Mucosa of descending colon (tissue), 3 donors: ENCODE measurements at regions not wholly inside any gene's neighbourhood (a gene's known extent, or its start where the extent isn't known, plus 50 kb on each side); places are given as distances from the start of the nearest gene placed in this dataset.
A peak's percentile ranks its signal among the peaks of the same experiment; 100 is the strongest.

ENCODE experiments used
- ATAC-seq: fragments of 200-7000 bp; cut with Tn5 transposase; one replicate; pipeline ENCODE4 v1.9.1; 2020; ENCODE audit warnings: mild to moderate bottlenecking, moderate library complexity
- DNase-seq, 3 donors: peaks; one replicate each; pipeline ENCODE4 v3.0.0-alpha.2; 2020
- H3K36me3 ChIP-seq: fragments of 200-600 bp; one replicate; pipeline ENCODE4 v1.8.0; 2021; ENCODE audit warnings: low read depth, mild to moderate bottlenecking
- H3K4me1 ChIP-seq: fragments of 200-600 bp; one replicate; pipeline ENCODE4 v1.8.0; 2021; ENCODE audit warnings: low read depth, mild to moderate bottlenecking
- H3K4me3 ChIP-seq: fragments of 200-600 bp; one replicate; pipeline ENCODE4 v1.8.0; 2021; ENCODE audit warnings: mild to moderate bottlenecking
- H3K9me3 ChIP-seq: fragments of 200-600 bp; one replicate; pipeline ENCODE4 v1.8.0; 2021; ENCODE audit warnings: mild to moderate bottlenecking
- CTCF ChIP-seq: fragments of 200-600 bp; IDR thresholded peaks from one replicate; pipeline ENCODE4 v1.8.0; 2022; ENCODE audit warnings: antibody characterized with exemption, mild to moderate bottlenecking
- intact Hi-C, 2 donors: fragments of 100-400 bp; cut with DNase I in 1 of 2; cut with micrococcal nuclease in 1 of 2; formaldehyde crosslinking; loops; one replicate each; pipeline versions ENCODE4 v1.11.0 to v1.11.1; 2022; cut with DNase I, micrococcal nuclease
- donor health status: DM: no; HTN: no; CAD: no; lungs with moderate emphysema.
- donor health status: DM: no; HTN: no; CAD: no.
- donor health status: DM: no; HTN: yes; CAD: no.

- DNase-seq (no peak), ATAC-seq (peak; percentile 57)
These were observed 174.8 kb upstream of the SERP2 start for GRCh38 chr13:44198826-44199225.

GRCh38 chr13:44199627-44200207 is 173.9 kb upstream of the SERP2 start:
- DNase-seq (no peak), ATAC-seq (no peak)
- TF ChIP-seq CTCF: no peak

More at GRCh38 chr13:44198826-44199225, 174.8 kb upstream of the SERP2 start:
- no peaks in the 10 kb centered on the region for H3K9me3 ChIP-seq
- H3K4me1 ChIP-seq: no peaks in the 10 kb centered on the region
- H3K4me3 ChIP-seq: no peak overlapping the region
- no peaks in the 10 kb centered on the region for H3K36me3 ChIP-seq
- intact Hi-C loops: no loop called here
- no peak for TF ChIP-seq CTCF

GRCh38 chr13:44206434-44206833 is 167.2 kb upstream of the SERP2 start:
- H3K4me1 ChIP-seq: no peaks in the 10 kb centered on the region
- no peak for ATAC-seq
- H3K9me3 ChIP-seq: peaks cover 3% of the 10 kb centered on the region
- no peak for TF ChIP-seq CTCF
- intact Hi-C loops: no loop called here
- no peak overlapping the region for H3K4me3 ChIP-seq
- no peaks in the 10 kb centered on the region for H3K36me3 ChIP-seq
- no peak for DNase-seq

More at GRCh38 chr13:44199627-44200207, 173.9 kb upstream of the SERP2 start:
- no peaks in the 10 kb centered on the region for H3K4me1 ChIP-seq
- H3K36me3 ChIP-seq: no peaks in the 10 kb centered on the region
- H3K9me3 ChIP-seq: no peaks in the 10 kb centered on the region
- intact Hi-C loops: no loop called here
- H3K4me3 ChIP-seq: no peak overlapping the region

DNA sequence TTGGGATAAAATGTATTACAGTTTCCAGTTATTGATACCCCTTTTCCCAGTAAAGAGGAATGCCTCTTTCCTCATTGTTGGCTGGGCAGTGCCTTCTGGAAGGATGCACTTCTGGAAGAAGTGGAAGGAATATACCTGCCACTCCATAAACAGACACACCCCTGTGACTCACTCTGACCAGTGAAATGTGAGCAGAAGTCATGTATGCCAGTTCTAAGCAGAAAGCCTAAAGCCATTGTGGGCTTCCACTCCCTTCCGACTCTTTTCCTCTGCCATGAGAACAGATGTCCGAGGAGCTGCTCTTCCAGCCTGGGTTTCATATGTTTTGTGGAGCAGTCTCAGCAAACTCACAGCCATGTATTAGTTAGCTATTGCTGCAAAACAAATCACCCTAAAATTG is 166.1 kb upstream of the SERP2 start:
- H3K4me3 ChIP-seq: no peak overlapping the region
- TF ChIP-seq CTCF: no peak

GRCh38 chr13:44210525-44210924 is 163.1 kb upstream of the SERP2 start:
- intact Hi-C loops: no loop called here
- no peak overlapping the region for H3K4me3 ChIP-seq
- H3K4me1 ChIP-seq: no peaks in the 10 kb centered on the region
- no peak for DNase-seq
- H3K36me3 ChIP-seq: no peaks in the 10 kb centered on the region
- TF ChIP-seq CTCF: no peak
- ATAC-seq: no peak
- peaks cover 3% of the 10 kb centered on the region for H3K9me3 ChIP-seq

More for the DNA sequence above, 166.1 kb upstream of the SERP2 start:
- peak; percentile 69 for ATAC-seq
- intact Hi-C loops: no loop called here
- Histone ChIP-seq H3K4me1 (no peaks in the 10 kb centered on the region), H3K9me3 (peaks cover 3% of the 10 kb centered on the region), H3K36me3 (no peaks in the 10 kb centered on the region)
- no peak for DNase-seq

- intact Hi-C loops: no loop called here
- no peak for ATAC-seq
- Histone ChIP-seq H3K36me3 (no peaks in the 10 kb centered on the region), H3K4me3 (no peak overlapping the region), H3K4me1 (no peaks in the 10 kb centered on the region), H3K9me3 (no peaks in the 10 kb centered on the region)
- no peak for TF ChIP-seq CTCF
- DNase-seq: no peak
These were observed 162.3 kb upstream of the SERP2 start for GRCh38 chr13:44211286-44211685.
